ENCODE measurements at regions not wholly inside any gene's neighbourhood (a gene's known extent, or its start where the extent isn't known, plus 50 kb on each side); places are given as distances from the start of the nearest gene placed in this dataset.

GRCh38 chr6:156454867-156455266 lies 322.3 kb upstream of the ARID1B start:
- no peak overlapping the region for H3K27ac ChIP-seq (ENCODE audit: low read length)
- H2AFZ ChIP-seq (ENCODE audit: low read depth, low read length) = no peak overlapping the region
- H3K4me2 ChIP-seq (ENCODE audit: low read length) = no peak overlapping the region
- no peaks in the 10 kb centered on the region for H3K36me3 ChIP-seq (ENCODE audit: insufficient read depth, low read length)
- H3K9me3 ChIP-seq (ENCODE audit: low read length) = no peaks in the 10 kb centered on the region
- no peak overlapping the region for H3K4me3 ChIP-seq (ENCODE audit: low read length)
- no peaks in the 10 kb centered on the region for H3K79me2 ChIP-seq (replicated peaks; ENCODE audit: insufficient read depth, low read length)
- H3F3A ChIP-seq (ENCODE audit: insufficient read depth, low read length, poor library complexity, severe bottlenecking) = no peaks in the 10 kb centered on the region
- H3K9ac ChIP-seq (ENCODE audit: low read length) = no peak overlapping the region
- TF ChIP-seq SMC3 (conservative IDR thresholded peaks at IDR 0.05; ENCODE audit: poor library complexity) (no peak), POLR2AphosphoS5 (IDR thresholded peaks at IDR 0.05) (no peak)
- H3K9me2 ChIP-seq (ENCODE audit: insufficient read depth, low read length) = no peaks in the 10 kb centered on the region
- H4K20me1 ChIP-seq (ENCODE audit: insufficient read depth) = no peaks in the 10 kb centered on the region
- no peaks in the 10 kb centered on the region for H3K27me3 ChIP-seq (ENCODE audit: insufficient read depth, low read depth, low read length)

DNA sequence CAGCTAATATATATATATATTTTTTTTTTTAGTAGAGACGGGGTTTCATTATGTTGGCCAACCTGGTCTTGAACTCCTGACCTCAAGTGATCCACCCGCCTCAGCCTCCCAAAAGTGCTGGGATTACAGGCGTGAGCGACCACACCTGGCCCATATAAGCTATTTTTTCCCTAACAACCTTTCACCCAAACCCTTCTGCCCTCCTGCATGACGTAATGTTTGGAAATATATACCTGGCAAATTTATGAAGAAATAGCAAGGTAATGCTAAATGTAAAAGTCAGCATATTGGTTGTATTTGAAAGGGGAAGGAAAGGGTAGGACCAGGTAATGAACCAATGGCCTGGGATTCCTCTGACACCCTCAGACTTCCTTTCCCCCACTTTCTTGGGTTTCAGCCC lies 325.5 kb upstream of the ARID1B start:
- Histone ChIP-seq H3K79me2 (replicated peaks; ENCODE audit: insufficient read depth, low read length) (no peaks in the 10 kb centered on the region), H3K4me2 (ENCODE audit: low read length) (no peak overlapping the region), H3F3A (ENCODE audit: insufficient read depth, low read length, poor library complexity, severe bottlenecking) (no peaks in the 10 kb centered on the region), H3K9ac (ENCODE audit: low read length) (no peak overlapping the region), H3K9me3 (ENCODE audit: low read length) (no peaks in the 10 kb centered on the region), H3K9me2 (ENCODE audit: insufficient read depth, low read length) (no peaks in the 10 kb centered on the region), H3K27ac (ENCODE audit: low read length) (no peak overlapping the region), H3K27me3 (ENCODE audit: insufficient read depth, low read depth, low read length) (no peaks in the 10 kb centered on the region), H4K20me1 (ENCODE audit: insufficient read depth) (no peaks in the 10 kb centered on the region), H3K36me3 (ENCODE audit: insufficient read depth, low read length) (no peaks in the 10 kb centered on the region), H2AFZ (ENCODE audit: low read depth, low read length) (no peak overlapping the region), H3K4me3 (ENCODE audit: low read length) (no peak overlapping the region)
- TF ChIP-seq TAF1 (IDR thresholded peaks at IDR 0.05; ENCODE audit: low read depth) = no peak
- no peak for TF ChIP-seq REST (IDR thresholded peaks at IDR 0.05; ENCODE audit: borderline replicate concordance)
- TF ChIP-seq EP300 (conservative IDR thresholded peaks at IDR 0.05; ENCODE audit: poor library complexity, severe bottlenecking) = no peak
- no peak for TF ChIP-seq MXI1 (conservative IDR thresholded peaks at IDR 0.05; ENCODE audit: poor library complexity, severe bottlenecking)
- TF ChIP-seq CTCF (IDR thresholded peaks at IDR 0.05; ENCODE audit: poor library complexity, severe bottlenecking) = no peak
- no peak for TF ChIP-seq POLR2AphosphoS5 (IDR thresholded peaks at IDR 0.05)
- TF ChIP-seq EZH2 (IDR thresholded peaks at IDR 0.05; ENCODE audit: borderline replicate concordance, insufficient read depth, low read length, poor library complexity, severe bottlenecking) = no peak
- no peak for TF ChIP-seq RAD21 (conservative IDR thresholded peaks at IDR 0.05)
- TF ChIP-seq SMC3 (conservative IDR thresholded peaks at IDR 0.05; ENCODE audit: poor library complexity) = no peak

DNA sequence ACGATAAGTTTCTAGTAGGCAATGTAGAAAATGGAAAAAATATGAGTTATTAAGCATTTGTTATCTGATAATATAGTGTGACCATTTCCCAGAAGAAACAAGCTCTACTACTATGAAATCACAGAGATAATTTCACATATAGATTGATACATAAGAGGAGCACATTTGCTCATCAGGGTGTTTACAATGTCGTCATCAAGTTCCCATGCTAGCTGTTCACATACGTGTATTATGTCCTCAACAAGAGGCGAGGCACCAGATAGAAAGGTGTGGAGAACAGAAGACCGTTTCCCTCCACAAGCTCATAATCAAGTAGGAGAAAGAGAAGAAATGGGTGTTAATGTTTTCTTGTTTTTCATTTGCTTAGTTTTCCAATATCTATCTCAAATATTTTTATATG lies 326.1 kb upstream of the ARID1B start:
- Histone ChIP-seq H3K27me3 (ENCODE audit: insufficient read depth, low read depth, low read length) (no peaks in the 10 kb centered on the region), H3K9ac (ENCODE audit: low read length) (no peak overlapping the region), H3K9me2 (ENCODE audit: insufficient read depth, low read length) (no peaks in the 10 kb centered on the region), H3K79me2 (replicated peaks; ENCODE audit: insufficient read depth, low read length) (no peaks in the 10 kb centered on the region), H4K20me1 (ENCODE audit: insufficient read depth) (no peaks in the 10 kb centered on the region), H3K4me2 (ENCODE audit: low read length) (no peak overlapping the region), H3K4me3 (ENCODE audit: low read length) (no peak overlapping the region), H3F3A (ENCODE audit: insufficient read depth, low read length, poor library complexity, severe bottlenecking) (no peaks in the 10 kb centered on the region), H3K27ac (ENCODE audit: low read length) (no peak overlapping the region), H2AFZ (ENCODE audit: low read depth, low read length) (no peak overlapping the region), H3K36me3 (ENCODE audit: insufficient read depth, low read length) (no peaks in the 10 kb centered on the region), H3K9me3 (ENCODE audit: low read length) (no peaks in the 10 kb centered on the region)
- TF ChIP-seq EP300 (conservative IDR thresholded peaks at IDR 0.05; ENCODE audit: poor library complexity, severe bottlenecking) (no peak), POLR2AphosphoS5 (IDR thresholded peaks at IDR 0.05) (no peak), REST (IDR thresholded peaks at IDR 0.05; ENCODE audit: borderline replicate concordance) (no peak), SMC3 (conservative IDR thresholded peaks at IDR 0.05; ENCODE audit: poor library complexity) (no peak), MXI1 (conservative IDR thresholded peaks at IDR 0.05; ENCODE audit: poor library complexity, severe bottlenecking) (no peak), RAD21 (conservative IDR thresholded peaks at IDR 0.05) (no peak), EZH2 (IDR thresholded peaks at IDR 0.05; ENCODE audit: borderline replicate concordance, insufficient read depth, low read length, poor library complexity, severe bottlenecking) (no peak), TAF1 (IDR thresholded peaks at IDR 0.05; ENCODE audit: low read depth) (no peak), CTCF (IDR thresholded peaks at IDR 0.05; ENCODE audit: poor library complexity, severe bottlenecking) (no peak)

Measured in neural cell (in vitro differentiated cells).